GM12878 (cell line): ENCODE measurements at regions not wholly inside any gene's neighbourhood (a gene's known extent, or its start where the extent isn't known, plus 50 kb on each side); places are given as distances from the start of the nearest gene placed in this dataset.

Source experiments
- ATAC-seq: fragments of 200-7000 bp; cut with Tn5 transposase; 3 replicates; pipeline ENCODE4 v1.9.1; 2020; ENCODE audit warnings: mild to moderate bottlenecking, moderate library complexity
- BruUV-seq: library from RNA; stranded (reverse); fragments of 400-500 nt; replicated peaks from 2 replicates; lab custom pipeline; 2021; lab: Mats Ljungman, UMichigan
- CTCF ChIA-PET: fragments of 300-600 bp; sonication (Branson Sonifier 250); formaldehyde crosslinking; extraction: SDS; loops from one replicate; lab custom pipeline; 2021; ENCODE audit warnings: inconsistent platforms; lab: Yijun Ruan, JAX
- POLR2A ChIA-PET: fragments of 350-600 bp; formaldehyde crosslinking; extraction: SDS; loops from one replicate; lab custom pipeline; 2021; ENCODE audit warnings: inconsistent platforms; lab: Charles Lee
- RAD21 ChIA-PET: fragments of 300-600 bp; sonication (Branson Sonifier 250); formaldehyde crosslinking; loops from one replicate; lab custom pipeline; 2023; ENCODE audit warnings: antibody characterized with exemption; ENCODE audit not compliant: unreplicated experiment; lab: Charles Lee
- SMC1A ChIA-PET: fragments of 300-600 bp; sonication (Branson Sonifier 250); formaldehyde crosslinking; loops from one replicate; lab custom pipeline; 2023; ENCODE audit not compliant: unreplicated experiment, uncharacterized antibody; lab: Charles Lee
- DNase-seq: peaks from one replicate; pipeline ENCODE4 v3.0.0-alpha.2; 2011; ENCODE audit warnings: low read depth, low spot score
- FAIRE-seq: peaks from 3 replicates; lab custom pipeline; 2011; peaks lifted over from hg19 to GRCh38; lab: Jason Lieb, UNC
- H2AFZ ChIP-seq: 2 replicates; pipeline ENCODE4 v1.6.0; 2011; ENCODE audit warnings: low read depth, low read length, control low read depth; ENCODE audit not compliant: control insufficient read depth
- H3K27ac ChIP-seq: 2 replicates; pipeline ENCODE4 v1.5.1; 2011; ENCODE audit warnings: control low read depth; ENCODE audit not compliant: control insufficient read depth, insufficient read depth
- H3K27me3 ChIP-seq, 2 experiments: replicated peaks in 1 of 2; 2 replicates each; pipeline versions ENCODE4 v1.6.0 to v1.6.1; 2011; ENCODE audit warnings: low read length in 1 of 2; ENCODE audit not compliant: control insufficient read depth in 2 of 2, insufficient read depth in 2 of 2
- H3K36me3 ChIP-seq, 2 experiments: 2 replicates each; pipeline ENCODE4 v1.5.1; 2011; ENCODE audit warnings: low read length in 1 of 2; ENCODE audit not compliant: control insufficient read depth in 2 of 2, insufficient read depth in 2 of 2
- H3K4me1 ChIP-seq: 2 replicates; pipeline ENCODE4 v1.6.1; 2011; ENCODE audit warnings: mild to moderate bottlenecking, low read length, moderate library complexity, mixed read lengths; ENCODE audit not compliant: control insufficient read depth, insufficient read depth
- H3K4me2 ChIP-seq: 2 replicates; pipeline ENCODE4 v1.6.0; 2011; ENCODE audit warnings: control low read depth; ENCODE audit not compliant: control insufficient read depth, insufficient read depth
- H3K4me3 ChIP-seq: fragments of 200-600 bp; sonication (generic); 2 replicates; pipeline ENCODE4 v1.5.1; 2016
- H3K79me2 ChIP-seq: 2 replicates; pipeline ENCODE4 v1.6.0; 2011; ENCODE audit warnings: low read length; ENCODE audit not compliant: control insufficient read depth, insufficient read depth
- H3K9ac ChIP-seq: 2 replicates; pipeline ENCODE4 v1.8.0; 2011; ENCODE audit warnings: low read length, control low read depth, mixed read lengths; ENCODE audit not compliant: control insufficient read depth, insufficient read depth
- H3K9me3 ChIP-seq: replicated peaks from 3 replicates; pipeline ENCODE4 v1.5.1; 2011; ENCODE audit warnings: mild to moderate bottlenecking, low read length; ENCODE audit not compliant: control insufficient read depth, insufficient read depth
- H4K20me1 ChIP-seq: 2 replicates; pipeline ENCODE4 v1.6.0; 2011; ENCODE audit not compliant: control insufficient read depth, insufficient read depth
- ATF7 ChIP-seq: fragments of 450-650 bp; IDR thresholded peaks from 2 replicates; pipeline ENCODE4 v1.6.1; 2016; ENCODE audit warnings: low read depth, mild to moderate bottlenecking
- CBX3 ChIP-seq: fragments of 200-600 bp; sonication (generic); IDR thresholded peaks from 2 replicates; pipeline ENCODE4 v1.6.1; 2016; ENCODE audit warnings: low read depth, borderline replicate concordance
- CREB1 ChIP-seq: IDR thresholded peaks from 2 replicates; pipeline ENCODE4 v1.6.1; 2012; ENCODE audit warnings: low read depth, mild to moderate bottlenecking, inconsistent platforms
- EED ChIP-seq: sonication (generic); IDR thresholded peaks from 2 replicates; pipeline ENCODE4 v1.6.1; 2016; ENCODE audit warnings: antibody characterized with exemption, low read depth
- FOS ChIP-seq: IDR thresholded peaks from 3 replicates; pipeline ENCODE4 v1.6.1; 2011; ENCODE audit warnings: borderline replicate concordance; ENCODE audit not compliant: insufficient read length; ENCODE audit errors: extremely low read depth
- IKZF1 ChIP-seq: fragments of 450-650 bp; conservative IDR thresholded peaks from 2 replicates; pipeline ENCODE4 v1.6.1; 2017; ENCODE audit warnings: antibody characterized with exemption, mild to moderate bottlenecking
- JUNB ChIP-seq: IDR thresholded peaks from 2 replicates; pipeline ENCODE4 v1.6.1; 2016; ENCODE audit warnings: antibody characterized with exemption, mild to moderate bottlenecking
- KDM1A ChIP-seq: fragments of 200-600 bp; sonication (generic); IDR thresholded peaks from 2 replicates; pipeline ENCODE4 v1.6.1; 2016; ENCODE audit warnings: borderline replicate concordance
- LARP7 ChIP-seq: fragments of 450-650 bp; IDR thresholded peaks from 2 replicates; pipeline ENCODE4 v1.6.1; 2017; ENCODE audit warnings: mild to moderate bottlenecking
- MEF2A ChIP-seq: IDR thresholded peaks from 2 replicates; pipeline ENCODE4 v1.6.1; 2011; ENCODE audit warnings: low read depth, mild to moderate bottlenecking, low read length, moderate library complexity; ENCODE audit not compliant: insufficient read depth
- NBN ChIP-seq: fragments of 450-650 bp; IDR thresholded peaks from 2 replicates; pipeline ENCODE4 v1.6.1; 2016
- RBBP5 ChIP-seq: fragments of 200-600 bp; sonication (generic); conservative IDR thresholded peaks from 2 replicates; pipeline ENCODE4 v1.6.1; 2016
- REST ChIP-seq: IDR thresholded peaks from 2 replicates; pipeline ENCODE4 v1.6.1; 2012; ENCODE audit warnings: mild to moderate bottlenecking, low read depth, low read length
- SIX5 ChIP-seq: IDR thresholded peaks from 2 replicates; pipeline ENCODE4 v1.6.1; 2011; ENCODE audit warnings: mild to moderate bottlenecking, low read depth, low read length, moderate library complexity; ENCODE audit not compliant: severe bottlenecking
- TCF7 ChIP-seq: IDR thresholded peaks from 2 replicates; pipeline ENCODE4 v1.6.1; 2014; ENCODE audit warnings: antibody characterized with exemption, borderline replicate concordance
- WRNIP1 ChIP-seq: IDR thresholded peaks from 2 replicates; pipeline ENCODE4 v1.6.1; 2011; ENCODE audit warnings: low read depth, low read length, improper control_type of control experiment, borderline replicate concordance
- ZNF274 ChIP-seq: IDR thresholded peaks from one replicate; pipeline ENCODE4 v1.8.0; 2011; ENCODE audit not compliant: insufficient read length, insufficient read depth
- WGBS: methylation state at CpG from one replicate; pipeline ENCODE4 v1.1.6; 2016; ENCODE audit warnings: low lambda C conversion rate; ENCODE audit not compliant: insufficient replicate concordance, insufficient coverage; ENCODE audit errors: missing lambda C conversion rate; 5-methylcytosine and 5-hydroxymethylcytosine counted together
- in situ Hi-C: fragments of 300-500 bp; cut with MboI; formaldehyde crosslinking; loops from 9 replicates; pipeline ENCODE4 v1.14.3; 2018; ENCODE audit warnings: mixed read lengths
- intact Hi-C: fragments of 100-400 bp; cut with micrococcal nuclease; formaldehyde crosslinking; loops from one replicate; pipeline ENCODE4 v1.14.2; 2022; ENCODE audit not compliant: unreplicated experiment

- Histone ChIP-seq H3K79me2 (no peaks in the 10 kb centered on the region), H3K27ac (no peak overlapping the region), H3K4me3 (no peak overlapping the region), H3K4me1 (no peaks in the 10 kb centered on the region), H2AFZ (no peak overlapping the region), H3K27me3 (no peaks in the 10 kb centered on the region), H3K4me2 (no peak overlapping the region), H3K9me3 (no peaks in the 10 kb centered on the region), H3K9ac (no peak overlapping the region), H4K20me1 (no peaks in the 10 kb centered on the region), H3K36me3 (no peaks in the 10 kb centered on the region)
- no peak for ATAC-seq
- ChIA-PET CTCF (no interaction called here), POLR2A (no interaction called here), RAD21 (no interaction called here), SMC1A (no interaction called here)
- WGBS, result 32% methylated on average over 8 of the region's 8 CpGs
- no peak for FAIRE-seq
- DNase-seq, result no peak
- in situ Hi-C loops, result no loop called here
- intact Hi-C loops, result no loop called here
- no TSS peak for BruUV-seq
- no peak for TF ChIP-seq EED
- no peak for TF ChIP-seq JUNB
- TF ChIP-seq CREB1, result no peak
- TF ChIP-seq KDM1A, result no peak
- TF ChIP-seq ZNF274, result no peak
- no peak for TF ChIP-seq FOS
- no peak for TF ChIP-seq NBN
- no peak for TF ChIP-seq RBBP5
- no peak for TF ChIP-seq REST
- no peak for TF ChIP-seq CBX3
- TF ChIP-seq WRNIP1, result no peak
- TF ChIP-seq ATF7, result no peak
- no peak for TF ChIP-seq SIX5
- TF ChIP-seq LARP7, result no peak
- TF ChIP-seq MEF2A, result no peak
- TF ChIP-seq IKZF1, result no peak
- TF ChIP-seq TCF7, result no peak
Observed at GRCh38 chr10:130905386-130905785, 406.1 kb downstream of the TCERG1L start.
